Retinal pigment epithelial cell (primary cell): ENCODE measurements at regions not wholly inside any gene's neighbourhood (a gene's known extent, or its start where the extent isn't known, plus 50 kb on each side); places are given as distances from the start of the nearest gene placed in this dataset.

ENCODE experiments used
- DNase-seq: peaks from one replicate; pipeline ENCODE4 v3.0.0-alpha.2; 2010; ENCODE audit warnings: low read depth
- H3K4me3 ChIP-seq: 2 replicates; pipeline ENCODE4 v1.5.1; 2011; ENCODE audit warnings: mild to moderate bottlenecking, low read length, control low read depth, moderate library complexity
- TF ChIP-seq, protein P1 (sequence below): conservative IDR thresholded peaks from 2 replicates; pipeline ENCODE4 v1.5.1; 2011; ENCODE audit warnings: low read depth, low read length, control low read depth, inconsistent platforms

DNA sequence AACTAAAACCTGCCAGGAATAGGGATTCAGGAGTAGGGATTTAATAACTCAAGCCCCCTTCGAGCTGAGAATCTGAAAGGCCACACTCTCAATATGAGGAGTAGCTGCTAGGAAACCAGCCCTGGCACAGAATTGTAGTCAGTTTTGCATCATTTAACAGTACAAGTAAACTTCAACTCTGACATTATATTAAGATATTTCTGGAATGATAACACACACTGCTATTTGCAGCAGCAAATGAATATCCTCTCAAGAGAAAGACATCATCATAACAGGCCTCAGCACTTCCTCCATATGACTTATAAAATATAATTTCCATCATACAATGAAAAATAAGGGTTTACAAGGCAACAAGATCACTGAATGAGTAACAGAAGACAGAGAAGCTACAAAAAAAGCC is 138.2 kb upstream of the RFX3 start:
- DNase-seq = no peak
- no peak overlapping the region for H3K4me3 ChIP-seq
- TF ChIP-seq, protein P1, sequence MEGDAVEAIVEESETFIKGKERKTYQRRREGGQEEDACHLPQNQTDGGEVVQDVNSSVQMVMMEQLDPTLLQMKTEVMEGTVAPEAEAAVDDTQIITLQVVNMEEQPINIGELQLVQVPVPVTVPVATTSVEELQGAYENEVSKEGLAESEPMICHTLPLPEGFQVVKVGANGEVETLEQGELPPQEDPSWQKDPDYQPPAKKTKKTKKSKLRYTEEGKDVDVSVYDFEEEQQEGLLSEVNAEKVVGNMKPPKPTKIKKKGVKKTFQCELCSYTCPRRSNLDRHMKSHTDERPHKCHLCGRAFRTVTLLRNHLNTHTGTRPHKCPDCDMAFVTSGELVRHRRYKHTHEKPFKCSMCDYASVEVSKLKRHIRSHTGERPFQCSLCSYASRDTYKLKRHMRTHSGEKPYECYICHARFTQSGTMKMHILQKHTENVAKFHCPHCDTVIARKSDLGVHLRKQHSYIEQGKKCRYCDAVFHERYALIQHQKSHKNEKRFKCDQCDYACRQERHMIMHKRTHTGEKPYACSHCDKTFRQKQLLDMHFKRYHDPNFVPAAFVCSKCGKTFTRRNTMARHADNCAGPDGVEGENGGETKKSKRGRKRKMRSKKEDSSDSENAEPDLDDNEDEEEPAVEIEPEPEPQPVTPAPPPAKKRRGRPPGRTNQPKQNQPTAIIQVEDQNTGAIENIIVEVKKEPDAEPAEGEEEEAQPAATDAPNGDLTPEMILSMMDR = no peak

DNA sequence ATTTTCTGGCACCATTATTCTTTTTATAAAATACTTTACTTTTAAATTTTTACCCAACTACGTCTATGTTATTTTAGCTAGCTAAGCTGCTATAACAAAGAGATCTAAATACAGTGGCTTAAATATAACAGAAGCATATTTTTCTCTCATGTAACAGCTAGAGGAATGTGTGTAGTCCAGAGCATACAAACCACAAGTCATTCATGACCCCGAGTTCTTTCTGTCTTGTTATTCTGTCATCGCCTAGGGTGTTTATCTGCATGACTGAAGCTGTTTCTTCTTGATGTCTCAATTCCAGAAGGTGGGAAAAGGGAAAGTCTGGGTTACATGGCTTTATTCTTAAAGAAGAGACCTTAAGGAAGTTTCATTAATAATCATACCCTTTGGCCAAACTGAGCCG is 136.9 kb upstream of the RFX3 start:
- H3K4me3 ChIP-seq = no peak overlapping the region
- TF ChIP-seq, protein P1 = no peak
- DNase-seq = no peak

DNA sequence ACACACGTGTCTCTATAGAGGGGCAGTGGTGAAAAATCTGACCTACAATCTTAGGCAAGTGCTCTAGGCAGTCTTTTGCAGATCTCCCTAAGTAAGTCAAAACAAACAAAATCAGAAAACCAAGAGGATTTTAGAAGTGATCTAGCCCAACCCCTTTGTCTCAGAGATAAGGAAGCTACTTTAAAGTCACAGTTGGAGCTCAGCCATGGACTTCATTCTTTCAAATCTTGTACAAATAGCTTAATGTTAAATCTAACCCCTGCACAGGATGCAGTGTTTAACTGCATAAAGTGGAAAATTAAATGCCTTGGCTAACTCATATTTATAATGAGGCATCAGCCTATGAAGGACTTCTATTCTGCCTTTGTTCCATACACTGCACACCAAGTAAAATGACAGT is 135.1 kb upstream of the RFX3 start:
- DNase-seq = no peak
- TF ChIP-seq, protein P1 = no peak
- no peak overlapping the region for H3K4me3 ChIP-seq

DNA sequence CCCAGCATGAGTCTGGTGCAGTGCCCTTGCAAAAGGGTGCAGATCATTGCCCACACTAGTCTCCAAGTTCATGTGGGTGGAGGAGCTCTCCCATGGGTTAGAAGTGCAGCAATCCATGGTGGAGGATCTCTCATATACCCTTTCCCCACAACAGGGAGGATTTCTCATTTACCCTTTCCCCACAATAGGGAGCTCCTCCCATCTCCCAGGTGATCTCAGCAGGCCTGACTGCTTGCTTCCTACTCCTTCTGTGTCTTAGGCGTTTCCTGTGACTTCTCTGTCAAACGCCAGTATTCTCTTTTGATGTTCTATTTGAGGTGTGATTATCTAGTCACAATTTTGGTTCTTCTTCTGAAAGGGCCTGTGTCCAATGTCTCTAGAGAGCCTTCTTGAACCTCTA is 133.8 kb upstream of the RFX3 start:
- TF ChIP-seq, protein P1 = no peak
- no peak overlapping the region for H3K4me3 ChIP-seq
- DNase-seq = no peak

DNA sequence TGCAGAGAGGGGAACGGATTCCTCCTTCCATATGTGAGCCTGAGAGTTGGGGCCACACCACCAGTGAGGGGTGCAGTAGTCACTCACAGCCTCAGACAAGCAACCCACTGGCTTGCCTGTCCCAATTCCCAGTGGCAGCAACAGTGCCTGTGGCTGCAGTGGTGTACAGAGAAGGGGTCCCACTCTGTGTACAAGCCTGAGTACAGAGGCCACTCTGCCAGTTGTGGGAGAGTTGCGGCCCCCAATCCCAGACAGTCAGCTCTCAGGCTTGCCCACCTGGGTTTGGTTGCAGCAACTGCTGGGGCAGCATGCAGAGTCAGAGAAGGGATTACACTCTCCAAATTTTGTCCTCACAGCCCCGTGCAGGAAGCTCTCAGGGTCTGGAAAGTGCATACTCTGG is 133.2 kb upstream of the RFX3 start:
- no peak overlapping the region for H3K4me3 ChIP-seq
- no peak for DNase-seq
- TF ChIP-seq, protein P1 = no peak

DNA sequence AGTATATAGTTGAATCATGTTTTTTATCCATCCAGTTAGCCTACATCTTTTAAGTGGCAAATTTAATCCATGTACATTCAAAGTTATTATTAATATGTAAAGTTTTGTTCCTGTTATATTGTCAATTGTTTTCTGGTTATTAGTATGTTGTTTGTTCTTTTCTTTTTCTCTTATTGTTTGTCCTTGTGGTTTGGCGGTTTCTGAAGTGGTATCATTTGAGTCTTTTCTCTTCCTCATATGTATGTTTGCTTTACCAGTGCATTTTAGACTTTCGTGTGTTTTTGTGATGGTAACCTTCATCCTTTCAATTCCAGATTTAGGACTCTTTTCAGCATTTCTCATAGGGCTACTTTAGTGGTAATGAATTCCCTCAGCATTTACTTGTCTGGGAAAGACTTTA is 130.4 kb upstream of the RFX3 start:
- TF ChIP-seq, protein P1 = no peak
- no peak for DNase-seq
- no peak overlapping the region for H3K4me3 ChIP-seq

DNA sequence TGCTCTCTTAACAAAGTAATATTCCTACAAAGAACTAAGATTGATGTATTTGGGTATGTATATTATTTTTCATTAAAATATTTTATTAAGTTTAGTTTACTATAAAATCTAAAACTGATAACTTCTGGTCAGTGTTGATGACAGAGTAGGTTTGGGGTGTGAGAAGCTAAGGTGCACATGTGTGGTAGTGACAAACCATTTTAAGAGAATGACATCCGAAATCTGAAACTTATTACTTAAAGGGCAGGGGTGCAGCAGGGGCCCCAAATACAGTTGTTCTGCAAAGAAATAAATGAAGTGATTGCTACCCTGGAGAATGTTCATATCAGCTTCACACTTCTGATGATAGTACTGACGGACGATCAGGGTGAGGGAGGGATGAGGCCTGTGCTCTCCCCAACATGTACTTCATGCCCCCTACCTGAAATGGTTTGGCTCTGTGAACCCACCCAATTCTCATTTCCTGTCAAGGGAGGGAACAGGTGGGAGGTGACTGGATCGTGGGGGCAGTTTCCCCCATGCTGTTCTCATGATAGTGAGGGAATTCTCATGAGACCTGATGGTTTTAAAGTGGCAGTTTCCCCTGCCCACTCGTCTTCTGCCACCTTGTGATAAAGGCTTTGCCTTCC is 125.3 kb upstream of the RFX3 start:
- no peak for DNase-seq
- TF ChIP-seq, protein P1 = no peak
- no peak overlapping the region for H3K4me3 ChIP-seq
